ENCODE measurements at regions not wholly inside any gene's neighbourhood (a gene's known extent, or its start where the extent isn't known, plus 50 kb on each side); places are given as distances from the start of the nearest gene placed in this dataset.
"Not testable (repeated sequence)": the region's sequence is repeated elsewhere in the genome, so short reads cannot be mapped to it uniquely, and the experiment has no call there.

GRCh38 chr12:78519422-78519821 lies 345.2 kb upstream of the SYT1 start:
- DNase-seq (ENCODE audit: low spot score), result no peak

GRCh38 chr12:78530100-78530765 lies 334.3 kb upstream of the SYT1 start:
- DNase-seq (ENCODE audit: low spot score), result peak; percentile 36

GRCh38 chr12:78531831-78532458 lies 332.6 kb upstream of the SYT1 start:
- DNase-seq (ENCODE audit: low spot score), result no peak

GRCh38 chr12:78534311-78534710 lies 330.3 kb upstream of the SYT1 start:
- no peak for DNase-seq (ENCODE audit: low spot score)

- no peak for DNase-seq (ENCODE audit: low spot score)
Observed at GRCh38 chr12:78540606-78541336, 323.8 kb upstream of the SYT1 start.

- DNase-seq (ENCODE audit: low spot score), result no peak
Observed at GRCh38 chr12:78550831-78551230, 313.7 kb upstream of the SYT1 start.

GRCh38 chr12:78555802-78556201 lies 308.8 kb upstream of the SYT1 start:
- no peak for DNase-seq (ENCODE audit: low spot score)

GRCh38 chr12:78556651-78557050 lies 307.9 kb upstream of the SYT1 start:
- no peak for DNase-seq (ENCODE audit: low spot score)

- DNase-seq (ENCODE audit: low spot score), result no peak
Observed at GRCh38 chr12:78559416-78559815, 305.2 kb upstream of the SYT1 start.

- DNase-seq (ENCODE audit: low spot score), result no peak
Observed at GRCh38 chr12:78559886-78560285, 304.7 kb upstream of the SYT1 start.

GRCh38 chr12:78560633-78561032 lies 303.9 kb upstream of the SYT1 start:
- no peak for DNase-seq (ENCODE audit: low spot score)

- peak; percentile 6 for DNase-seq (ENCODE audit: low spot score)
Observed at GRCh38 chr12:78562368-78563205, 302.0 kb upstream of the SYT1 start.

GRCh38 chr12:78563826-78564225 lies 300.7 kb upstream of the SYT1 start:
- DNase-seq (ENCODE audit: low spot score), result no peak

GRCh38 chr12:78566456-78566855 lies 298.1 kb upstream of the SYT1 start:
- no peak for DNase-seq (ENCODE audit: low spot score)

- DNase-seq (ENCODE audit: low spot score), result no peak
Observed at GRCh38 chr12:78568321-78569020, 296.1 kb upstream of the SYT1 start.

- DNase-seq (ENCODE audit: low spot score), result no peak
Observed at GRCh38 chr12:78571953-78572352, 292.6 kb upstream of the SYT1 start.

GRCh38 chr12:78575208-78575607 lies 289.4 kb upstream of the SYT1 start:
- DNase-seq (ENCODE audit: low spot score), result not testable (repeated sequence)

GRCh38 chr12:78579846-78580245 lies 284.7 kb upstream of the SYT1 start:
- DNase-seq (ENCODE audit: low spot score), result no peak

- no peak for DNase-seq (ENCODE audit: low spot score)
Observed at GRCh38 chr12:78580296-78580695, 284.3 kb upstream of the SYT1 start.

- no peak for DNase-seq (ENCODE audit: low spot score)
Observed at GRCh38 chr12:78584695-78585094, 279.9 kb upstream of the SYT1 start.

- no peak for DNase-seq (ENCODE audit: low spot score)
Observed at GRCh38 chr12:78585132-78585531, 279.4 kb upstream of the SYT1 start.

GRCh38 chr12:78586790-78587189 lies 277.8 kb upstream of the SYT1 start:
- DNase-seq (ENCODE audit: low spot score), result no peak

Measured in GM03348 (cell line).